ENCODE measurements at regions not wholly inside any gene's neighbourhood (a gene's known extent, or its start where the extent isn't known, plus 50 kb on each side); places are given as distances from the start of the nearest gene placed in this dataset.

GRCh38 chr1:88608139-88608943, 75.7 kb upstream of the PKN2 start:
- Mint-ChIP-seq H3K4me3 (no peak overlapping the region), H3K36me3 (ENCODE audit: low read depth) (no peaks in the 10 kb centered on the region), H3K9me3 (no peaks in the 10 kb centered on the region), H3K27ac (no peak overlapping the region), H3K27me3 (ENCODE audit: insufficient read depth) (no peaks in the 10 kb centered on the region), H3K4me1 (peaks cover 8% of the 10 kb centered on the region)
- DNase-seq: no peak
- WGBS, 2 experiments (ENCODE audit: insufficient coverage in 1 of 2, insufficient read length in 1 of 2): 75 to 87% methylated on average over 8 to 11 of the region's 11 CpGs
- Histone ChIP-seq H3K9me3 (ENCODE audit: control insufficient read depth, low read length) (no peaks in the 10 kb centered on the region), H3K9ac (ENCODE audit: extremely low read depth, low read length, poor library complexity, severe bottlenecking) (no peak overlapping the region), H3K27ac (ENCODE audit: low read depth, low read length) (no peak overlapping the region), H3K4me3 (ENCODE audit: low read length) (no peak overlapping the region), H3K4me1 (ENCODE audit: control insufficient read depth, insufficient read depth, low read length) (no peaks in the 10 kb centered on the region), H3K36me3 (ENCODE audit: control insufficient read depth, insufficient read depth, low read length) (no peaks in the 10 kb centered on the region), H3K27me3 (ENCODE audit: control insufficient read depth, insufficient read depth, low read length, poor library complexity, severe bottlenecking) (no peaks in the 10 kb centered on the region)
- TF ChIP-seq CTCF (conservative IDR thresholded peaks at IDR 0.05): peak; percentile 78

- no peaks in the 10 kb centered on the region for H3K27me3 ChIP-seq (ENCODE audit: control insufficient read depth, insufficient read depth, low read length, poor library complexity, severe bottlenecking)
- peaks cover 8% of the 10 kb centered on the region for H3K4me1 Mint-ChIP-seq
- H3K36me3 ChIP-seq (ENCODE audit: control insufficient read depth, insufficient read depth, low read length): no peaks in the 10 kb centered on the region
- no peak for TF ChIP-seq CTCF (conservative IDR thresholded peaks at IDR 0.05)
- H3K9ac ChIP-seq (ENCODE audit: extremely low read depth, low read length, poor library complexity, severe bottlenecking): no peak overlapping the region
- H3K27me3 Mint-ChIP-seq (ENCODE audit: insufficient read depth): no peaks in the 10 kb centered on the region
- no peak overlapping the region for H3K4me3 ChIP-seq (ENCODE audit: low read length)
- no peaks in the 10 kb centered on the region for H3K9me3 ChIP-seq (ENCODE audit: control insufficient read depth, low read length)
- no peaks in the 10 kb centered on the region for H3K4me1 ChIP-seq (ENCODE audit: control insufficient read depth, insufficient read depth, low read length)
- no peaks in the 10 kb centered on the region for H3K9me3 Mint-ChIP-seq
- no peak overlapping the region for H3K4me3 Mint-ChIP-seq
- no peak overlapping the region for H3K27ac Mint-ChIP-seq
- no peak for DNase-seq
- H3K36me3 Mint-ChIP-seq (ENCODE audit: low read depth): no peaks in the 10 kb centered on the region
- H3K27ac ChIP-seq (ENCODE audit: low read depth, low read length): no peak overlapping the region
Measured at GRCh38 chr1:88609051-88609450, 75.0 kb upstream of the PKN2 start.

GRCh38 chr1:88610687-88611086, 73.4 kb upstream of the PKN2 start:
- Mint-ChIP-seq H3K4me3 (no peak overlapping the region), H3K4me1 (peaks cover 8% of the 10 kb centered on the region), H3K36me3 (ENCODE audit: low read depth) (no peaks in the 10 kb centered on the region), H3K27me3 (ENCODE audit: insufficient read depth) (no peaks in the 10 kb centered on the region), H3K9me3 (no peaks in the 10 kb centered on the region), H3K27ac (no peak overlapping the region)
- no peak for DNase-seq
- Histone ChIP-seq H3K36me3 (ENCODE audit: control insufficient read depth, insufficient read depth, low read length) (no peaks in the 10 kb centered on the region), H3K4me1 (ENCODE audit: control insufficient read depth, insufficient read depth, low read length) (no peaks in the 10 kb centered on the region), H3K4me3 (ENCODE audit: low read length) (no peak overlapping the region), H3K9me3 (ENCODE audit: control insufficient read depth, low read length) (no peaks in the 10 kb centered on the region), H3K27me3 (ENCODE audit: control insufficient read depth, insufficient read depth, low read length, poor library complexity, severe bottlenecking) (no peaks in the 10 kb centered on the region), H3K27ac (ENCODE audit: low read depth, low read length) (no peak overlapping the region), H3K9ac (ENCODE audit: extremely low read depth, low read length, poor library complexity, severe bottlenecking) (no peak overlapping the region)
- 94% methylated on average over 6 of the region's 7 CpGs; no CpG with 5 or more reads in 1 of the 2 experiments for WGBS, 2 experiments (ENCODE audit: insufficient coverage in 1 of 2, insufficient read length in 1 of 2)
- TF ChIP-seq CTCF (conservative IDR thresholded peaks at IDR 0.05): no peak
